Subcutaneous abdominal adipose tissue (tissue), 5 donors: ENCODE measurements at regions not wholly inside any gene's neighbourhood (a gene's known extent, or its start where the extent isn't known, plus 50 kb on each side); places are given as distances from the start of the nearest gene placed in this dataset.

Experiments
- H3K27ac ChIP-seq: one replicate; pipeline ENCODE4 v1.7.0; 2013; ENCODE audit warnings: low read depth, mild to moderate bottlenecking, inconsistent platforms, low read length, moderate library complexity
- H3K27me3 ChIP-seq, 5 donors: one replicate each; pipeline ENCODE4 v1.7.0; 2013; ENCODE audit warnings: low read length in 5 of 5, inconsistent platforms in 1 of 5; ENCODE audit not compliant: control insufficient read depth in 5 of 5, insufficient read depth in 4 of 5
- H3K36me3 ChIP-seq, 5 donors: one replicate each; pipeline ENCODE4 v1.7.0; 2013; ENCODE audit warnings: low read length in 5 of 5; ENCODE audit not compliant: control insufficient read depth in 5 of 5, insufficient read depth in 5 of 5
- H3K4me1 ChIP-seq, 5 donors: one replicate each; pipeline ENCODE4 v1.7.0; 2013; ENCODE audit warnings: low read length in 5 of 5, mild to moderate bottlenecking in 3 of 5, moderate library complexity in 1 of 5; ENCODE audit not compliant: control insufficient read depth in 5 of 5, insufficient read depth in 5 of 5
- H3K4me3 ChIP-seq, 5 donors: one replicate each; pipeline ENCODE4 v1.7.0; 2013; ENCODE audit warnings: low read length in 5 of 5, low read depth in 1 of 5
- H3K9ac ChIP-seq, 5 donors: one replicate each; pipeline ENCODE4 v1.7.0; 2013; ENCODE audit warnings: low read length in 5 of 5, mild to moderate bottlenecking in 4 of 5, moderate library complexity in 3 of 5
- H3K9me3 ChIP-seq, 5 donors: one replicate each; pipeline ENCODE4 v1.7.0; 2013; ENCODE audit warnings: low read length in 5 of 5; ENCODE audit not compliant: control insufficient read depth in 5 of 5
- donor health status: healthy.
- donor health status: healthy.
- donor health status: healthy.
- donor health status: healthy.
- donor health status: healthy.

DNA sequence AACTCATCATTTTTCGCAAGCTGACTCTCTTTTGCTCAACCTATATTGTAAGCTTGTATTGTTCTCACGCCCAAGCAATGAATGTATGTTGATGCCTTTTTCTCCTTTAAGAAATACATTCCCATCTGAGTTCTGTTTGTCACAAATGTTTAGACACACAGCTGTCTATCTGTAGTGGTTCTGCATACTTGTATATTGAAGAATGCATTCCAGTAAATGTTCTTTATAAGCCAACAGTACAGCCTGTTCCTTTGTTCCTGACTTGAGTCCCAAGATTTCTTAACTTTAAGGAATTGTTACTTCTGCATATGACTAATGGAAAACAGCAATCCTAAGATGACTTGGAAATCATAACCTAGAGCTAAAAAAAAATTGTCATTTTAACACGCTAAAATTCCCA is 849.1 kb upstream of the POU3F3 start:
- H3K9ac ChIP-seq, result no peak overlapping the region
- peaks cover 0 to 6% (median 0%) of the 10 kb centered on the region in 5 donors for H3K9me3 ChIP-seq
- H3K27ac ChIP-seq, result no peak overlapping the region
- H3K4me1 ChIP-seq, result no peaks in the 10 kb centered on the region
- peaks cover 0 to 5% (median 0%) of the 10 kb centered on the region in 5 donors for H3K27me3 ChIP-seq
- no peak overlapping the region for H3K4me3 ChIP-seq
- no peaks in the 10 kb centered on the region for H3K36me3 ChIP-seq

GRCh38 chr2:104016801-104017200 is 837.1 kb upstream of the POU3F3 start:
- H3K27me3 ChIP-seq, result peaks cover 0 to 3% (median 0%) of the 10 kb centered on the region in 5 donors
- no peak overlapping the region for H3K4me3 ChIP-seq
- H3K27ac ChIP-seq, result no peak overlapping the region
- H3K36me3 ChIP-seq, result no peaks in the 10 kb centered on the region
- H3K9ac ChIP-seq, result no peak overlapping the region
- H3K4me1 ChIP-seq, result no peaks in the 10 kb centered on the region
- no peaks in the 10 kb centered on the region for H3K9me3 ChIP-seq

DNA sequence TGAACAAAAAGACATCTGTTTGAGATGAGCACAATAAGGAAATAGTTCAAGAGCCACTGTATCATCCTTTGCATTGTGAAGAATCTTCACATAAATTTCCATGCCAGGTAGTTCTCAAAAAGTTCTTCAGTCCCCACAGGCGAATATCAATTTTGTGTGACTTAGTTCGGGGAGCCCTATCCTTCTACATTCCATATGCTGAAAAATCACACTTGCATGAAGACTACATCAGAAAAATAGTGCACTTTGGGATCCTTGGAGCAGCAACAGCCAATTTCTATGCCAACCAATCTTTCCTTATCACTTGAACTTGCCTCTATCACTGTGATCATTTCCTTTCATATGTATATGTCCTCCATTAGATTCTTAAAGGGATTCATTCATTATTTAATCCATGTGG is 830.6 kb upstream of the POU3F3 start:
- Histone ChIP-seq H3K4me3 (no peak overlapping the region), H3K9ac (no peak overlapping the region), H3K27ac (no peak overlapping the region), H3K4me1 (no peaks in the 10 kb centered on the region), H3K36me3 (no peaks in the 10 kb centered on the region), H3K27me3 (peaks cover 0 to 5% (median 0%) of the 10 kb centered on the region in 5 donors), H3K9me3 (no peaks in the 10 kb centered on the region)

DNA sequence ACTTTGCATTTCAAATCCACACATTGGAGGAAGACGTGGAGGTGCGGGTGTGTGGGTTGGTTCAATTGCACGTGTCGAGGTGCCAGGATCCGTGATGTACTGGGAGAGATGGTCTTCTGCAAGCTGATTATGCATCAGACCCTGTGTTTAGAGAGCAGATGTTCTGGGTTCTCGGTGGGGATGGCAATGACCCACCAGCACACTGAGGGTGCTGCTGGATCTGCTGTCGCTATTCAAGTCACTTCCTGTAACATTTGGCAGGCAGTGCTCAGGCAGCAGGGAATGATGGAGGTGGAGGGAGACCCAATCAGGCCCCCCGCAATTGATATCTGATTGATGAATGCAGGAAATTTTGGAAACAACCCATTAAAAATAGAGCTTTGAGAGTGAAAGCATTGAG is 830.1 kb upstream of the POU3F3 start:
- Histone ChIP-seq H3K27ac (no peak overlapping the region), H3K4me1 (no peaks in the 10 kb centered on the region), H3K4me3 (no peak overlapping the region), H3K27me3 (peaks cover 0 to 5% (median 0%) of the 10 kb centered on the region in 5 donors), H3K9ac (no peak overlapping the region), H3K9me3 (no peaks in the 10 kb centered on the region), H3K36me3 (no peaks in the 10 kb centered on the region)

GRCh38 chr2:104025295-104025694 is 828.6 kb upstream of the POU3F3 start:
- Histone ChIP-seq H3K4me1 (no peaks in the 10 kb centered on the region), H3K36me3 (no peaks in the 10 kb centered on the region), H3K4me3 (no peak overlapping the region), H3K27ac (no peak overlapping the region), H3K9me3 (no peaks in the 10 kb centered on the region), H3K27me3 (peaks cover 0 to 2% (median 0%) of the 10 kb centered on the region in 5 donors), H3K9ac (no peak overlapping the region)

DNA sequence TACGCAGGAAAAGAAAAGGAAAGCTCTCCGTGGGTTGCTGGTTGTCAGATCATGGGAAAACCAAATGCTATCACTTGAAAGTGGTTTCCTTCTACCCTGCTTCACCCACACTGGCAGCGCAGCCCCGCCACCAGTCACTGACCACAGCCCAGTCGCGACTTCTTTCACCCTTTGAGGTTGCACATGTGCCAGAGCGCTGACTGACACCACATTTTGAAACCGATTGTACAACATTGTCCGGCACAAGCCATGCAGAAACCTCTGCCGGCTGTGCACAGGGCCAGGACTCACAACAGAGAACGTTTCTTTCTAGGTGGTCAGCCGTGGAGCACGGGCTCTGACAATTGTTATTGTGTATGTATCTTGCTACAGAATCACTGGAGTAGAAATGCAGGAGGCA is 827.2 kb upstream of the POU3F3 start:
- Histone ChIP-seq H3K4me3 (no peak overlapping the region), H3K9me3 (no peaks in the 10 kb centered on the region), H3K4me1 (no peaks in the 10 kb centered on the region), H3K9ac (no peak overlapping the region), H3K27ac (no peak overlapping the region), H3K36me3 (no peaks in the 10 kb centered on the region), H3K27me3 (peaks cover 0 to 2% (median 0%) of the 10 kb centered on the region in 5 donors)

DNA sequence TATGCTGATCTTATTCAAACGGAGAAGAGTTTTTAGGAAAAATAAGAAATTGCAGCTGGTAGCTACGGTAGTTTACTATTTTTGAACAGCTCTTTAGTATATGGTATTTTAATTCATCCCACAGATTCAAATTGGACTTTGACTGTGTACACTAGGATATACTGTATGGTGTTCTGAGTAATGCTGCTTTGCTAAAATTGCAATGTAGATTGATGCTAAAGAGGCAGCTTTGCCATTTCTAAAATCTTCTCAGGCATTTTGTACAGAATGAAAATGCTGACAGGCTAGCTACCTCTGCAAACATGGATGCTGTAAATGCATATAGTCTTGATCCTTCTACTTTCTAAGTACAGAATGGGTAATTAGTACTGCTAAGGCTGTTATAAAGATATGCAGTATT is 826.6 kb upstream of the POU3F3 start:
- no peak overlapping the region for H3K9ac ChIP-seq
- no peak overlapping the region for H3K27ac ChIP-seq
- H3K27me3 ChIP-seq, result peaks cover 0 to 2% (median 0%) of the 10 kb centered on the region in 5 donors
- no peak overlapping the region for H3K4me3 ChIP-seq
- no peaks in the 10 kb centered on the region for H3K9me3 ChIP-seq
- H3K4me1 ChIP-seq, result no peaks in the 10 kb centered on the region
- no peaks in the 10 kb centered on the region for H3K36me3 ChIP-seq

- Histone ChIP-seq H3K4me1 (no peaks in the 10 kb centered on the region), H3K27ac (no peak overlapping the region), H3K27me3 (peaks cover 0 to 2% (median 0%) of the 10 kb centered on the region in 5 donors), H3K9me3 (no peaks in the 10 kb centered on the region), H3K9ac (no peak overlapping the region), H3K36me3 (no peaks in the 10 kb centered on the region), H3K4me3 (no peak overlapping the region)
These were observed 825.9 kb upstream of the POU3F3 start for GRCh38 chr2:104028061-104028460.

- no peaks in the 10 kb centered on the region for H3K27me3 ChIP-seq
- no peaks in the 10 kb centered on the region for H3K4me1 ChIP-seq
- no peak overlapping the region for H3K9ac ChIP-seq
- no peak overlapping the region for H3K27ac ChIP-seq
- no peaks in the 10 kb centered on the region for H3K36me3 ChIP-seq
- peaks cover 0 to 5% (median 3%) of the 10 kb centered on the region in 5 donors for H3K9me3 ChIP-seq
- H3K4me3 ChIP-seq, result no peak overlapping the region
These were observed 820.5 kb upstream of the POU3F3 start for GRCh38 chr2:104033399-104033798.

DNA sequence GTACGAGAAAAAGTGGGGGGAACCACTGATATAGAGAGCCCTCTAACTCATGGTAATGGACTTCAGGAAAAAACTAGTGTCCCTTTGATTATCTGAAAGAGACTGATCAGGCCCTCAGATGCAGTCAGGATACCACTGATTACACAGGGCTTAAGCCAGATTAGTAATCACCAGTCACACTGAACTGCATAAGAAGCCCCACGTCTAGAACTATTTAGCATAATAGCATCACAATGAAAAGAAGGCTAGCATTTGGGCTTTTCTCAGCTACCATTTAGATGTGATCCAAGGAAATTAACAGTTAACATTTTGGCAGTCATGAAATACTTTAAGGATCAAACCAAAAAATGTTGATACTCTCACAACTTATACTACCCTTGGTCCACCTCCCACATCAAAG is 813.1 kb upstream of the POU3F3 start:
- Histone ChIP-seq H3K36me3 (no peaks in the 10 kb centered on the region), H3K4me3 (no peak overlapping the region), H3K9ac (no peak overlapping the region), H3K27me3 (no peaks in the 10 kb centered on the region), H3K4me1 (no peaks in the 10 kb centered on the region), H3K9me3 (peaks cover 0 to 5% (median 3%) of the 10 kb centered on the region in 5 donors), H3K27ac (no peak overlapping the region)

DNA sequence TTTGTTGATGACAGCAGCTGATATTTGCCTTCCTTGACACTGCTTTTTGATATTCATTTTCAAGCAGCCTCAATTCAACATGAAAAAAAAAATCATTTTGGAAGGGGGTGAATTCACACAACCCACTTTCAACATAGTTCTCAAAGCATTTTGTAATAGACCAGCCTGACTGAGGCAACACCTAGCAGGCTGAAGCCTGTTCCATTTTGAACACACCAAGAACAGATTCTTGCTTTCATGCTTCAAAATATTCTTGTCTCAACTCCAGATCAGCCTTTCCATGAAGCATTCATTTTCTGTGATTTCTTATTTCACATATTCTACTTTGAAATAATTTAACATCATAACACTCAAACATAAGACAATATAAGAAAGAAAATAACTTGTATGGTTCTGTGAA is 812.6 kb upstream of the POU3F3 start:
- Histone ChIP-seq H3K36me3 (no peaks in the 10 kb centered on the region), H3K27me3 (no peaks in the 10 kb centered on the region), H3K4me3 (no peak overlapping the region), H3K4me1 (no peaks in the 10 kb centered on the region), H3K9me3 (peaks cover 0 to 5% (median 3%) of the 10 kb centered on the region in 5 donors), H3K9ac (no peak overlapping the region), H3K27ac (no peak overlapping the region)
